GM23248 (cell line): ENCODE measurements at regions not wholly inside any gene's neighbourhood (a gene's known extent, or its start where the extent isn't known, plus 50 kb on each side); places are given as distances from the start of the nearest gene placed in this dataset.
"Not testable (repeated sequence)": the region's sequence is repeated elsewhere in the genome, so short reads cannot be mapped to it uniquely, and the experiment has no call there.

ENCODE experiments used
- EZH2 ChIP-seq: fragments of 200-600 bp; sonication (generic); IDR thresholded peaks from 2 replicates; pipeline ENCODE4 v1.6.1; 2018; ENCODE audit warnings: antibody characterized with exemption, mild to moderate bottlenecking; ENCODE audit not compliant: insufficient read depth, poor library complexity, severe bottlenecking
- EZH2phosphoT487 ChIP-seq: fragments of 200-600 bp; sonication (generic); IDR thresholded peaks from 2 replicates; pipeline ENCODE4 v1.6.1; 2018; ENCODE audit warnings: antibody characterized with exemption, moderate library complexity, mild to moderate bottlenecking, low read depth; ENCODE audit not compliant: insufficient read depth

DNA sequence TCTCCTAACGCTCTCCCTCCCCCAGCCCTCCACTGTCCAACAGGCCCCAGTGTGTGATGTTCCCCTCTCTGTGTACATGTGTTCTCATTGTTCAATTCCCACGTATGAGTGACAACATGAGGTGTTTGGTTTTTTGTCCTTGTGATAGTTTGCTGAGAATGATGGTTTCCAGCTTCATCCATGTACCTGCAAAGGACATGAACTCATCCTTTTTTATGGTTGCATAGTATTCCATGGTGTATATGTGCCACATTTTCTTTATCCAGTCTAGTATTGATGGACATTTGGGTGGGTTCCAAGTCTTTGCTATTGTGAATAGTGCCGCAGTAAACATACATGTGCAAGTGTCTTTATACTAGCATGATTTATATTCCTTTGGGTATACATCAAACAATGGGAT, 347.4 kb downstream of the MAGEE1 start:
- TF ChIP-seq EZH2, EZH2phosphoT487: not testable (repeated sequence)
